ENCODE measurements at regions not wholly inside any gene's neighbourhood (a gene's known extent, or its start where the extent isn't known, plus 50 kb on each side); places are given as distances from the start of the nearest gene placed in this dataset.

- TF ChIP-seq HINFP (CRISPR knock-in tag; IDR thresholded peaks at IDR 0.05; ENCODE audit: low read depth) (no peak; the same call in 1 of the 2 replicates), NR2F6 (IDR thresholded peaks at IDR 0.05) (peak; percentile 88), NR2F6 (CRISPR knock-in tag; IDR thresholded peaks at IDR 0.05) (peak; percentile 85), MEIS2 (CRISPR knock-in tag; IDR thresholded peaks at IDR 0.05) (peak; percentile 95), HMG20B (CRISPR knock-in tag; conservative IDR thresholded peaks at IDR 0.05) (peak; percentile 86), ZNF230 (CRISPR knock-in tag; IDR thresholded peaks at IDR 0.05) (peak; percentile 24; the same call in 1 of the 2 replicates), GLI4 (CRISPR knock-in tag; IDR thresholded peaks at IDR 0.05; ENCODE audit: borderline replicate concordance) (no peak), ZKSCAN8 (CRISPR knock-in tag; IDR thresholded peaks at IDR 0.05; ENCODE audit: borderline replicate concordance) (0 out of 2 replicates have a peak, but pooled peaks have one; percentile 78), PHF8 (CRISPR knock-in tag; IDR thresholded peaks at IDR 0.05) (no peak), NKX3-1 (CRISPR knock-in tag; IDR thresholded peaks at IDR 0.05) (peak; percentile 79), ZZZ3 (CRISPR knock-in tag; IDR thresholded peaks at IDR 0.05; ENCODE audit: borderline replicate concordance) (no peak), ZNF562 (CRISPR knock-in tag; IDR thresholded peaks at IDR 0.05; ENCODE audit: borderline replicate concordance) (no peak), MTF1 (CRISPR knock-in tag; IDR thresholded peaks at IDR 0.05) (peak; percentile 35; the same call in 1 of the 2 replicates), ZNF777 (CRISPR knock-in tag; IDR thresholded peaks at IDR 0.05) (no peak), HIC2 (CRISPR knock-in tag; IDR thresholded peaks at IDR 0.05; ENCODE audit: low read depth) (peak; percentile 54; the same call in 1 of the 2 replicates), ZNF580 (CRISPR knock-in tag; IDR thresholded peaks at IDR 0.05; ENCODE audit: borderline replicate concordance, low read depth) (peak; percentile 75; the same call in 1 of the 2 replicates), MAZ (IDR thresholded peaks at IDR 0.05; ENCODE audit: borderline replicate concordance, low read depth, low read length) (peak; percentile 94; the same call in 1 of the 2 replicates), MAZ (CRISPR knock-in tag; IDR thresholded peaks at IDR 0.05; ENCODE audit: low read depth) (0 out of 2 replicates have a peak, but pooled peaks have one; percentile 43), HOMEZ (CRISPR knock-in tag; IDR thresholded peaks at IDR 0.05; ENCODE audit: low read depth) (peak; percentile 74; the same call in 1 of the 2 replicates), HDAC2 (CRISPR knock-in tag; IDR thresholded peaks at IDR 0.05) (peak; percentile 94), KLF11 (CRISPR knock-in tag; IDR thresholded peaks at IDR 0.05) (peak; percentile 65; the same call in 1 of the 2 replicates), TBX3 (IDR thresholded peaks at IDR 0.05; ENCODE audit: borderline replicate concordance) (no peak), NAIF1 (CRISPR knock-in tag; IDR thresholded peaks at IDR 0.05; ENCODE audit: borderline replicate concordance) (no peak; the same call in 1 of the 2 replicates), GABPB1 (CRISPR knock-in tag; IDR thresholded peaks at IDR 0.05) (no peak), FOXM1 (CRISPR knock-in tag; IDR thresholded peaks at IDR 0.05) (no peak)
Measured at GRCh38 chr20:22429175-22430153, 154.9 kb downstream of the FOXA2 start (continued).

Measured in HepG2 (cell line).